ENCODE measurements at regions not wholly inside any gene's neighbourhood (a gene's known extent, or its start where the extent isn't known, plus 50 kb on each side); places are given as distances from the start of the nearest gene placed in this dataset.

GRCh38 chr6:90650041-90650940 lies 63.4 kb upstream of the MAP3K7 start:
- 27 to 46% methylated on average over 8 of the region's 8 CpGs for WGBS, 2 donors
- Histone ChIP-seq H3K36me3 (replicated peaks in 1 of 2; ENCODE audit: insufficient read depth in 1 of 2, low read depth in 2 of 2) (no peaks in the 10 kb centered on the region), H3K4me3 (no peak overlapping the region), H3K9me3 (no peaks in the 10 kb centered on the region), H3K4me1 (no peaks in the 10 kb centered on the region), H3K27ac (no peak overlapping the region), H3K27me3 (no peaks in the 10 kb centered on the region)
- no peak for TF ChIP-seq CTCF (IDR thresholded peaks at IDR 0.05)
- TF ChIP-seq POLR2A (IDR thresholded peaks at IDR 0.05) = no peak
- intact Hi-C loops (cut with DNase I) = no loop called here
- ATAC-seq (no peak), DNase-seq (no peak)

- intact Hi-C loops (cut with DNase I) = no loop called here
Measured at GRCh38 chr6:90648873-90649272, 62.0 kb upstream of the MAP3K7 start.

GRCh38 chr6:90646940-90647339 lies 60.1 kb upstream of the MAP3K7 start:
- no peaks in the 10 kb centered on the region for H3K27me3 ChIP-seq
- H3K36me3 ChIP-seq (replicated peaks in 1 of 2; ENCODE audit: insufficient read depth in 1 of 2, low read depth in 2 of 2) = no peaks in the 10 kb centered on the region
- H3K27ac ChIP-seq = no peak overlapping the region
- 36 to 57% methylated on average over 1 of the region's 1 CpG for WGBS, 2 donors
- DNase-seq (no peak), ATAC-seq (no peak)
- H3K9me3 ChIP-seq = no peaks in the 10 kb centered on the region
- TF ChIP-seq POLR2A (IDR thresholded peaks at IDR 0.05) (no peak), CTCF (IDR thresholded peaks at IDR 0.05) (no peak)
- no peak overlapping the region for H3K4me3 ChIP-seq
- H3K4me1 ChIP-seq = no peaks in the 10 kb centered on the region
- intact Hi-C loops (cut with DNase I) = no loop called here

More at GRCh38 chr6:90648873-90649272, 62.0 kb upstream of the MAP3K7 start:
- no peak for ATAC-seq
- TF ChIP-seq CTCF (IDR thresholded peaks at IDR 0.05) (no peak), POLR2A (IDR thresholded peaks at IDR 0.05) (no peak)
- DNase-seq = no peak
- WGBS, 2 donors = 84 to 90% methylated on average over 1 of the region's 1 CpG
- no peaks in the 10 kb centered on the region for H3K27me3 ChIP-seq
- no peak overlapping the region for H3K27ac ChIP-seq
- no peak overlapping the region for H3K4me3 ChIP-seq
- no peaks in the 10 kb centered on the region for H3K4me1 ChIP-seq
- no peaks in the 10 kb centered on the region for H3K36me3 ChIP-seq (replicated peaks in 1 of 2; ENCODE audit: insufficient read depth in 1 of 2, low read depth in 2 of 2)
- H3K9me3 ChIP-seq = no peaks in the 10 kb centered on the region

- intact Hi-C loops (cut with DNase I) = no loop called here
- Histone ChIP-seq H3K27me3 (no peaks in the 10 kb centered on the region), H3K27ac (no peak overlapping the region), H3K9me3 (no peaks in the 10 kb centered on the region), H3K4me1 (no peaks in the 10 kb centered on the region), H3K36me3 (replicated peaks in 1 of 2; ENCODE audit: insufficient read depth in 1 of 2, low read depth in 2 of 2) (no peaks in the 10 kb centered on the region), H3K4me3 (no peak overlapping the region)
- no peak for DNase-seq
- 38 to 46% methylated on average over 4 of the region's 4 CpGs for WGBS, 2 donors
- ATAC-seq = no peak
- TF ChIP-seq CTCF (IDR thresholded peaks at IDR 0.05) (no peak), POLR2A (IDR thresholded peaks at IDR 0.05) (no peak)
Measured at GRCh38 chr6:90645634-90646033, 58.8 kb upstream of the MAP3K7 start.

GRCh38 chr6:90644492-90644891 lies 57.6 kb upstream of the MAP3K7 start:
- ATAC-seq = no peak
- no peak overlapping the region for H3K4me3 ChIP-seq
- TF ChIP-seq POLR2A (IDR thresholded peaks at IDR 0.05) (no peak), CTCF (IDR thresholded peaks at IDR 0.05) (no peak)
- H3K36me3 ChIP-seq (replicated peaks in 1 of 2; ENCODE audit: insufficient read depth in 1 of 2, low read depth in 2 of 2) = no peaks in the 10 kb centered on the region
- DNase-seq = no peak
- intact Hi-C loops (cut with DNase I) = no loop called here
- H3K27me3 ChIP-seq = no peaks in the 10 kb centered on the region
- no peaks in the 10 kb centered on the region for H3K4me1 ChIP-seq
- no peaks in the 10 kb centered on the region for H3K9me3 ChIP-seq
- WGBS, 2 donors = 31 to 36% methylated on average over 2 of the region's 2 CpGs
- H3K27ac ChIP-seq = no peak overlapping the region

Measured in body of pancreas (tissue), 4 donors.